Uterus (tissue), 3 donors: ENCODE measurements at regions not wholly inside any gene's neighbourhood (a gene's known extent, or its start where the extent isn't known, plus 50 kb on each side); places are given as distances from the start of the nearest gene placed in this dataset.
"Not testable (repeated sequence)": the region's sequence is repeated elsewhere in the genome, so short reads cannot be mapped to it uniquely, and the experiment has no call there.

Source experiments
- DNase-seq, 2 donors: peaks; one replicate each; pipeline ENCODE4 v3.0.0-alpha.2; 2019 to 2020
- H3K27ac ChIP-seq, 2 donors: fragments of 200-600 bp; sonication (generic); 1 replicate in 1 of 2; 2 replicates in 1 of 2; pipeline ENCODE4 v1.5.1; 2016 to 2018
- H3K27me3 ChIP-seq, 2 donors: fragments of 200-600 bp; sonication (generic); one replicate each; pipeline ENCODE4 v1.5.1; 2018 to 2019; ENCODE audit warnings: control low read depth in 1 of 2
- H3K36me3 ChIP-seq, 2 donors: fragments of 200-600 bp; sonication (generic); one replicate each; pipeline ENCODE4 v1.5.1; 2019; ENCODE audit warnings: control low read depth in 1 of 2
- H3K4me1 ChIP-seq, 2 donors: fragments of 200-600 bp; sonication (generic); one replicate each; pipeline ENCODE4 v1.5.1; 2018 to 2019; ENCODE audit warnings: control low read depth in 1 of 2
- H3K4me3 ChIP-seq, 2 donors: fragments of 200-600 bp; sonication (generic); 1 replicate in 1 of 2; 2 replicates in 1 of 2; pipeline ENCODE4 v1.5.1; 2018 to 2019; ENCODE audit warnings: mild to moderate bottlenecking in 1 of 2
- H3K9me3 ChIP-seq, 2 donors: fragments of 200-600 bp; sonication (generic); one replicate each; pipeline ENCODE4 v1.5.1; 2019; ENCODE audit warnings: control low read depth in 1 of 2
- CTCF ChIP-seq, 4 experiments: fragments of 200-600 bp in 2 of 4; fragments of 450-650 bp in 2 of 4; sonication (generic) in 2 of 4; IDR thresholded peaks; one replicate each; pipeline ENCODE4 v1.5.1; 2016 to 2019; ENCODE audit warnings: antibody characterized with exemption in 4 of 4, mild to moderate bottlenecking in 2 of 4, moderate library complexity in 1 of 4
- POLR2A ChIP-seq, 2 donors: fragments of 450-650 bp; IDR thresholded peaks; one replicate each; pipeline ENCODE4 v1.6.1; 2016; ENCODE audit warnings: antibody characterized with exemption in 2 of 2, mild to moderate bottlenecking in 1 of 2, moderate library complexity in 1 of 2
- intact Hi-C: fragments of 100-400 bp; cut with DNase I; formaldehyde crosslinking; loops from one replicate; pipeline ENCODE4 v1.15.1; 2023; ENCODE audit warnings: low total_unique reads
- donor health status: DM: yes; HTN: yes; CAD: no.

- no peaks in the 10 kb centered on the region for H3K27me3 ChIP-seq
- intact Hi-C loops: no loop called here
- H3K27ac ChIP-seq: no peak overlapping the region
- H3K4me1 ChIP-seq: no peaks in the 10 kb centered on the region
- H3K36me3 ChIP-seq: no peaks in the 10 kb centered on the region
- no peak for DNase-seq
- H3K4me3 ChIP-seq: no peak overlapping the region
- TF ChIP-seq CTCF (IDR thresholded peaks at IDR 0.05): no peak
- TF ChIP-seq POLR2A (IDR thresholded peaks at IDR 0.05): no peak
- H3K9me3 ChIP-seq: no peaks in the 10 kb centered on the region
Observed at GRCh38 chr1:232575763-232576040, 54.2 kb downstream of the SIPA1L2 start.

- Histone ChIP-seq H3K36me3 (no peaks in the 10 kb centered on the region), H3K4me1 (no peaks in the 10 kb centered on the region), H3K27ac (no peak overlapping the region), H3K9me3 (no peaks in the 10 kb centered on the region), H3K4me3 (no peak overlapping the region), H3K27me3 (no peaks in the 10 kb centered on the region)
- no peak for DNase-seq
- no peak for TF ChIP-seq POLR2A (IDR thresholded peaks at IDR 0.05)
- no peak for TF ChIP-seq CTCF (IDR thresholded peaks at IDR 0.05)
- intact Hi-C loops: no loop called here
Observed at GRCh38 chr1:232574889-232575762, 54.8 kb downstream of the SIPA1L2 start.

- intact Hi-C loops: no loop called here
- H3K4me1 ChIP-seq: no peaks in the 10 kb centered on the region
Observed at GRCh38 chr1:232574077-232574476, 55.9 kb downstream of the SIPA1L2 start.

GRCh38 chr1:232571523-232571922 lies 58.4 kb downstream of the SIPA1L2 start:
- TF ChIP-seq CTCF (IDR thresholded peaks at IDR 0.05) (no peak), POLR2A (IDR thresholded peaks at IDR 0.05) (no peak)

More at GRCh38 chr1:232574077-232574476, 55.9 kb downstream of the SIPA1L2 start:
- Histone ChIP-seq H3K36me3 (no peaks in the 10 kb centered on the region), H3K4me3 (no peak overlapping the region), H3K9me3 (no peaks in the 10 kb centered on the region), H3K27me3 (no peaks in the 10 kb centered on the region), H3K27ac (no peak overlapping the region)
- TF ChIP-seq POLR2A (IDR thresholded peaks at IDR 0.05) (no peak), CTCF (IDR thresholded peaks at IDR 0.05) (no peak)
- DNase-seq: no peak

GRCh38 chr1:232570007-232570406 lies 59.9 kb downstream of the SIPA1L2 start:
- H3K27ac ChIP-seq: no peak overlapping the region
- intact Hi-C loops: no loop called here
- no peaks in the 10 kb centered on the region for H3K36me3 ChIP-seq
- TF ChIP-seq POLR2A (IDR thresholded peaks at IDR 0.05) (no peak), CTCF (IDR thresholded peaks at IDR 0.05) (no peak)
- H3K4me1 ChIP-seq: no peaks in the 10 kb centered on the region
- H3K27me3 ChIP-seq: no peaks in the 10 kb centered on the region
- H3K4me3 ChIP-seq: no peak overlapping the region
- no peaks in the 10 kb centered on the region for H3K9me3 ChIP-seq
- no peak for DNase-seq

More at GRCh38 chr1:232571523-232571922, 58.4 kb downstream of the SIPA1L2 start:
- Histone ChIP-seq H3K9me3 (no peaks in the 10 kb centered on the region), H3K36me3 (no peaks in the 10 kb centered on the region), H3K4me1 (no peaks in the 10 kb centered on the region), H3K4me3 (no peak overlapping the region), H3K27ac (no peak overlapping the region), H3K27me3 (no peaks in the 10 kb centered on the region)
- intact Hi-C loops: no loop called here
- DNase-seq: no peak

GRCh38 chr1:232569554-232569921 lies 60.4 kb downstream of the SIPA1L2 start:
- H3K27ac ChIP-seq: not testable (repeated sequence)

More at GRCh38 chr1:232569554-232569921, 60.4 kb downstream of the SIPA1L2 start:
- H3K9me3 ChIP-seq, H3K36me3 ChIP-seq, intact Hi-C loops, H3K4me3 ChIP-seq, H3K4me1 ChIP-seq, DNase-seq, H3K27me3 ChIP-seq: not testable (repeated sequence)
